K562 (cell line): ENCODE measurements at regions not wholly inside any gene's neighbourhood (a gene's known extent, or its start where the extent isn't known, plus 50 kb on each side); places are given as distances from the start of the nearest gene placed in this dataset.

Source experiments
- ATAC-seq: fragments of 200-7000 bp; cut with Tn5 transposase; 3 replicates; pipeline ENCODE4 v1.9.1; 2020; ENCODE audit warnings: moderate library complexity
- BruUV-seq: library from RNA; stranded (reverse); fragments of 400-500 nt; replicated peaks from 2 replicates; lab custom pipeline; 2021; lab: Mats Ljungman, UMichigan
- CTCF ChIA-PET: fragments of 300-600 bp; formaldehyde crosslinking; extraction: SDS; loops from one replicate; lab custom pipeline; 2021; ENCODE audit warnings: low intra/inter-chr PET ratio; lab: Yijun Ruan, JAX
- POLR2A ChIA-PET: fragments of 300-600, 350-650 bp; sonication (Branson Sonifier 250); formaldehyde crosslinking; extraction: SDS; loops from one replicate; lab custom pipeline; 2021; ENCODE audit warnings: antibody characterized with exemption, inconsistent platforms; lab: Yijun Ruan, JAX
- DNase-seq, 4 experiments: peaks; one replicate each; pipeline versions ENCODE4 v3.0.0 to v3.0.0-alpha.2; 2011 to 2018; ENCODE audit warnings: low spot score in 3 of 4, mixed read lengths in 3 of 4; ENCODE audit errors: extremely low read depth in 1 of 4
- FAIRE-seq: peaks from 2 replicates; lab custom pipeline; 2011; peaks lifted over from hg19 to GRCh38; lab: Jason Lieb, UNC
- H2AFZ ChIP-seq: 2 replicates; pipeline ENCODE4 v1.6.0; 2011; ENCODE audit warnings: low read depth, low read length, control low read depth, inconsistent platforms
- H3K27ac ChIP-seq: fragments of 200-600 bp; 3 replicates; pipeline ENCODE4 v1.8.0; 2011; ENCODE audit warnings: low read depth, mild to moderate bottlenecking, control low read depth, inconsistent platforms, low read length, moderate library complexity, mixed read lengths; ENCODE audit errors: extremely low read depth
- H3K27me3 ChIP-seq, 2 experiments: fragments of 300-600 bp in 1 of 2; 2 replicates in 1 of 2; 3 replicates in 1 of 2; pipeline versions ENCODE4 v1.6.0 to v1.8.0; 2011; ENCODE audit warnings: inconsistent platforms in 2 of 2, low read length in 2 of 2, mild to moderate bottlenecking in 1 of 2, mixed read lengths in 1 of 2, moderate library complexity in 1 of 2; ENCODE audit not compliant: control insufficient read depth in 2 of 2, insufficient read depth in 2 of 2
- H3K36me3 ChIP-seq: fragments of 300-600 bp; 3 replicates; pipeline ENCODE4 v1.8.0; 2011; ENCODE audit warnings: mild to moderate bottlenecking, low read length, inconsistent platforms; ENCODE audit not compliant: control insufficient read depth, insufficient read depth
- H3K4me1 ChIP-seq, 2 experiments: fragments of 200-600 bp in 1 of 2; replicated peaks in 1 of 2; 2 replicates in 1 of 2; 3 replicates in 1 of 2; pipeline versions ENCODE4 v1.5.1 to v1.8.0; 2011; ENCODE audit warnings: inconsistent platforms in 2 of 2, low read length in 2 of 2, mild to moderate bottlenecking in 1 of 2, mixed read lengths in 1 of 2, moderate library complexity in 1 of 2; ENCODE audit not compliant: control insufficient read depth in 2 of 2, insufficient read depth in 2 of 2
- H3K4me2 ChIP-seq: 2 replicates; pipeline ENCODE4 v1.6.1; 2011; ENCODE audit warnings: low read length, control low read depth, inconsistent platforms, mixed read lengths; ENCODE audit not compliant: insufficient read depth
- H3K4me3 ChIP-seq: fragments of 200-600 bp; sonication (generic), shearing (Covaris generic); 2 replicates; pipeline ENCODE4 v1.5.1; 2016; ENCODE audit warnings: control low read depth, inconsistent platforms
- H3K79me2 ChIP-seq: fragments of 200-600 bp; 3 replicates; pipeline ENCODE4 v1.8.0; 2011; ENCODE audit warnings: low read length, inconsistent platforms; ENCODE audit not compliant: control insufficient read depth, insufficient read depth
- H3K9ac ChIP-seq, 2 experiments: 2 replicates each; pipeline versions ENCODE4 v1.6.0 to v1.6.1; 2011; ENCODE audit warnings: low read depth in 2 of 2, low read length in 2 of 2, control low read depth in 1 of 2, inconsistent platforms in 1 of 2, mild to moderate bottlenecking in 1 of 2, mixed read lengths in 1 of 2; ENCODE audit not compliant: insufficient read depth in 1 of 2
- H3K9me1 ChIP-seq: one replicate; pipeline ENCODE4 v1.6.0; 2011; ENCODE audit warnings: inconsistent platforms, mild to moderate bottlenecking, low read length, moderate library complexity; ENCODE audit not compliant: control insufficient read depth, insufficient read depth
- H3K9me3 ChIP-seq: replicated peaks from 2 replicates; pipeline ENCODE4 v1.5.1; 2011; ENCODE audit warnings: low read depth, low read length, inconsistent platforms; ENCODE audit not compliant: control insufficient read depth, insufficient read depth
- H4K20me1 ChIP-seq: replicated peaks from 2 replicates; pipeline ENCODE4 v1.6.1; 2011; ENCODE audit warnings: low read length, inconsistent platforms, mixed read lengths; ENCODE audit not compliant: control insufficient read depth, insufficient read depth
- ATF2 ChIP-seq: sonication (generic); formaldehyde crosslinking; IDR thresholded peaks from 2 replicates; pipeline ENCODE4 v1.8.1; 2022; ENCODE audit warnings: missing genetic modification reagents
- CBX5 ChIP-seq: IDR thresholded peaks from 2 replicates; pipeline ENCODE4 v1.6.1; 2014; ENCODE audit warnings: low read depth, borderline replicate concordance
- HNRNPLL ChIP-seq: fragments of 200-400 bp; formaldehyde crosslinking; IDR thresholded peaks from 2 replicates; pipeline ENCODE4 v1.6.1; 2017; ENCODE audit warnings: low read length, low read depth, mild to moderate bottlenecking; ENCODE audit not compliant: poor library complexity, severe bottlenecking
- KAT8 ChIP-seq: fragments of 450-650 bp; IDR thresholded peaks from 2 replicates; pipeline ENCODE4 v1.6.1; 2016; ENCODE audit warnings: low read depth, mild to moderate bottlenecking
- NFE2L1 ChIP-seq: fragments of 450-650 bp; IDR thresholded peaks from 2 replicates; pipeline ENCODE4 v1.6.1; 2016; ENCODE audit warnings: missing genetic modification characterization, low read depth, mild to moderate bottlenecking, missing compliant biosample characterization, moderate library complexity, borderline replicate concordance
- PTBP1 ChIP-seq: fragments of 200-400 bp; formaldehyde crosslinking; IDR thresholded peaks from 2 replicates; pipeline ENCODE4 v1.6.1; 2017; ENCODE audit warnings: low read depth, low read length
- SIX5 ChIP-seq, 2 experiments: IDR thresholded peaks; 2 replicates each; pipeline ENCODE4 v1.6.1; 2011; ENCODE audit warnings: low read length in 2 of 2, borderline replicate concordance in 1 of 2, low read depth in 1 of 2, mild to moderate bottlenecking in 1 of 2, moderate library complexity in 1 of 2; ENCODE audit not compliant: insufficient read depth in 1 of 2
- SMAD1 ChIP-seq: fragments of 150-350 bp; IDR thresholded peaks from 2 replicates; pipeline ENCODE4 v1.6.1; 2014; ENCODE audit warnings: low read length, low read depth; ENCODE audit not compliant: partially characterized antibody
- TCF7L2 ChIP-seq: fragments of 150-350 bp; IDR thresholded peaks from 2 replicates; pipeline ENCODE4 v1.6.1; 2016; ENCODE audit warnings: low read depth, mild to moderate bottlenecking, low read length, moderate library complexity
- ZKSCAN3 ChIP-seq: fragments of 250-450 bp; sonication (Bioruptor Pico); IDR thresholded peaks from 2 replicates; pipeline ENCODE4 v1.4.0; 2020
- ZNF232 ChIP-seq: sonication (generic); formaldehyde crosslinking; IDR thresholded peaks from 2 replicates; pipeline ENCODE4 v1.8.0; 2022; ENCODE audit warnings: mild to moderate bottlenecking, missing genetic modification reagents
- whole genome bisulfite sequencing: fragments of 100-300 bp; shearing (Covaris generic); methylation state at CpG from one replicate; pipeline ENCODE4 v1.1.6; 2016; ENCODE audit warnings: low coverage, mixed read lengths; ENCODE audit not compliant: insufficient coverage; ENCODE audit errors: missing lambda C conversion rate; 5-methylcytosine and 5-hydroxymethylcytosine counted together
- in situ Hi-C: fragments of 300-500 bp; cut with MboI; formaldehyde crosslinking; loops from 4 replicates; pipeline ENCODE4 v1.15.0; 2018; ENCODE audit warnings: inconsistent platforms, mixed read lengths
- intact Hi-C: fragments of 100-400 bp; cut with micrococcal nuclease; formaldehyde crosslinking; loops from 2 replicates; pipeline ENCODE4 v1.14.2; 2022
- TF ChIP-seq, protein P1 (sequence below): fragments of 450-650 bp; IDR thresholded peaks from 2 replicates; pipeline ENCODE4 v1.7.1; 2018; ENCODE audit warnings: mild to moderate bottlenecking, low read depth; ENCODE audit not compliant: partially characterized antibody
- TF ChIP-seq, protein P2 (sequence below): fragments of 250-450 bp; sonication (Bioruptor Pico); IDR thresholded peaks from 2 replicates; pipeline ENCODE4 v1.5.0; 2021
- TF ChIP-seq, protein P3 (sequence below): sonication (generic); formaldehyde crosslinking; IDR thresholded peaks from 2 replicates; pipeline ENCODE4 v1.8.1; 2022; ENCODE audit warnings: missing genetic modification reagents

- TF ChIP-seq, protein P1, sequence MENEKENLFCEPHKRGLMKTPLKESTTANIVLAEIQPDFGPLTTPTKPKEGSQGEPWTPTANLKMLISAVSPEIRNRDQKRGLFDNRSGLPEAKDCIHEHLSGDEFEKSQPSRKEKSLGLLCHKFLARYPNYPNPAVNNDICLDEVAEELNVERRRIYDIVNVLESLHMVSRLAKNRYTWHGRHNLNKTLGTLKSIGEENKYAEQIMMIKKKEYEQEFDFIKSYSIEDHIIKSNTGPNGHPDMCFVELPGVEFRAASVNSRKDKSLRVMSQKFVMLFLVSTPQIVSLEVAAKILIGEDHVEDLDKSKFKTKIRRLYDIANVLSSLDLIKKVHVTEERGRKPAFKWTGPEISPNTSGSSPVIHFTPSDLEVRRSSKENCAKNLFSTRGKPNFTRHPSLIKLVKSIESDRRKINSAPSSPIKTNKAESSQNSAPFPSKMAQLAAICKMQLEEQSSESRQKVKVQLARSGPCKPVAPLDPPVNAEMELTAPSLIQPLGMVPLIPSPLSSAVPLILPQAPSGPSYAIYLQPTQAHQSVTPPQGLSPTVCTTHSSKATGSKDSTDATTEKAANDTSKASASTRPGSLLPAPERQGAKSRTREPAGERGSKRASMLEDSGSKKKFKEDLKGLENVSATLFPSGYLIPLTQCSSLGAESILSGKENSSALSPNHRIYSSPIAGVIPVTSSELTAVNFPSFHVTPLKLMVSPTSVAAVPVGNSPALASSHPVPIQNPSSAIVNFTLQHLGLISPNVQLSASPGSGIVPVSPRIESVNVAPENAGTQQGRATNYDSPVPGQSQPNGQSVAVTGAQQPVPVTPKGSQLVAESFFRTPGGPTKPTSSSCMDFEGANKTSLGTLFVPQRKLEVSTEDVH = no peak
- TF ChIP-seq, all 486 proteins: peak for 0
These were observed 410.7 kb upstream of the DSEL start (continued) for GRCh38 chr18:67926929-67927864.

DNA sequence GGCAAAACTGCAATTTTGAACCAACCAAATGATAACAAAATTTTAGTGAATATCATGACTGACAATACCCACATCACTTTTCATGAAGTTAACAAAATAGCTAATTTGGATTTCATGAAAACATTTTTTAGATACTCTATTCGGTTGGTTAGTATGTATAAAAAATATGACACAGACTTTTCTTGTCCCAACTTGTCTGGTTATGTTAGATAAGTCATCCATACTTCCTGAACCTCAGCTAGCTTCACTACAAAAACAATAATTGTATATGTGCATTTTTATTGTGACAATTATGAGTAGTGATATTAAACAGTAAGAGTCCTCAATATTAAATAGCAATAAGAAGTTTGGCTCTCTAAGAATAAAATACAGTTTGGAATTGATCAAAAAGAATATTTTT is 408.1 kb upstream of the DSEL start:
- Histone ChIP-seq H3K9me3 (no peaks in the 10 kb centered on the region), H3K9ac (no peak overlapping the region), H3K9me1 (no peaks in the 10 kb centered on the region), H3K27ac (no peak overlapping the region), H3K79me2 (no peaks in the 10 kb centered on the region), H3K27me3 (no peaks in the 10 kb centered on the region), H2AFZ (no peak overlapping the region), H3K4me2 (no peak overlapping the region), H3K36me3 (no peaks in the 10 kb centered on the region), H3K4me1 (no peaks in the 10 kb centered on the region), H4K20me1 (no peaks in the 10 kb centered on the region), H3K4me3 (no peak overlapping the region)
- in situ Hi-C loops (no loop called here), intact Hi-C loops (no loop called here)
- WGBS = 9% methylated on average over 1 of the region's 1 CpG
- ChIA-PET CTCF (interaction anchor here (0.6 kb wide), 1 partner anchor 165 kb away, joined by 3 read pairs; no protein-coding TSS in a partner anchor), POLR2A (no interaction called here)
- FAIRE-seq (no peak), ATAC-seq (no peak), DNase-seq (no peak)
- BruUV-seq = no TSS peak
- TF ChIP-seq, protein P2, sequence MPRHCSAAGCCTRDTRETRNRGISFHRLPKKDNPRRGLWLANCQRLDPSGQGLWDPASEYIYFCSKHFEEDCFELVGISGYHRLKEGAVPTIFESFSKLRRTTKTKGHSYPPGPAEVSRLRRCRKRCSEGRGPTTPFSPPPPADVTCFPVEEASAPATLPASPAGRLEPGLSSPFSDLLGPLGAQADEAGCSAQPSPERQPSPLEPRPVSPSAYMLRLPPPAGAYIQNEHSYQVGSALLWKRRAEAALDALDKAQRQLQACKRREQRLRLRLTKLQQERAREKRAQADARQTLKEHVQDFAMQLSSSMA = no peak
- TF ChIP-seq NFE2L1 (no peak), SIX5 (IDR thresholded peaks at IDR 0.05; ENCODE audit: borderline replicate concordance in 1 of 2, insufficient read depth in 1 of 2, low read depth in 1 of 2, low read length in 2 of 2) (no peak), HNRNPLL (no peak), KAT8 (no peak), SMAD1 (no peak), ZKSCAN3 (CRISPR knock-in tag) (no peak), ATF2 (no peak), TCF7L2 (no peak), ZNF232 (CRISPR knock-in tag) (no peak), CBX5 (no peak), PTBP1 (no peak)
- TF ChIP-seq, protein P3, sequence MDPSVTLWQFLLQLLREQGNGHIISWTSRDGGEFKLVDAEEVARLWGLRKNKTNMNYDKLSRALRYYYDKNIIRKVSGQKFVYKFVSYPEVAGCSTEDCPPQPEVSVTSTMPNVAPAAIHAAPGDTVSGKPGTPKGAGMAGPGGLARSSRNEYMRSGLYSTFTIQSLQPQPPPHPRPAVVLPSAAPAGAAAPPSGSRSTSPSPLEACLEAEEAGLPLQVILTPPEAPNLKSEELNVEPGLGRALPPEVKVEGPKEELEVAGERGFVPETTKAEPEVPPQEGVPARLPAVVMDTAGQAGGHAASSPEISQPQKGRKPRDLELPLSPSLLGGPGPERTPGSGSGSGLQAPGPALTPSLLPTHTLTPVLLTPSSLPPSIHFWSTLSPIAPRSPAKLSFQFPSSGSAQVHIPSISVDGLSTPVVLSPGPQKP (CRISPR knock-in tag) = no peak
